K562 (cell line): ENCODE measurements at regions not wholly inside any gene's neighbourhood (a gene's known extent, or its start where the extent isn't known, plus 50 kb on each side); places are given as distances from the start of the nearest gene placed in this dataset.

Source experiments
- ATAC-seq: fragments of 200-7000 bp; cut with Tn5 transposase; 3 replicates; pipeline ENCODE4 v1.9.1; 2020; ENCODE audit warnings: moderate library complexity
- BruUV-seq: library from RNA; stranded (reverse); fragments of 400-500 nt; replicated peaks from 2 replicates; lab custom pipeline; 2021; lab: Mats Ljungman, UMichigan
- CTCF ChIA-PET: fragments of 300-600 bp; formaldehyde crosslinking; extraction: SDS; loops from one replicate; lab custom pipeline; 2021; ENCODE audit warnings: low intra/inter-chr PET ratio; lab: Yijun Ruan, JAX
- POLR2A ChIA-PET: fragments of 300-600, 350-650 bp; sonication (Branson Sonifier 250); formaldehyde crosslinking; extraction: SDS; loops from one replicate; lab custom pipeline; 2021; ENCODE audit warnings: antibody characterized with exemption, inconsistent platforms; lab: Yijun Ruan, JAX
- DNase-seq, 4 experiments: peaks; one replicate each; pipeline versions ENCODE4 v3.0.0 to v3.0.0-alpha.2; 2011 to 2018; ENCODE audit warnings: low spot score in 3 of 4, mixed read lengths in 3 of 4; ENCODE audit errors: extremely low read depth in 1 of 4
- FAIRE-seq: peaks from 2 replicates; lab custom pipeline; 2011; peaks lifted over from hg19 to GRCh38; lab: Jason Lieb, UNC
- H2AFZ ChIP-seq: 2 replicates; pipeline ENCODE4 v1.6.0; 2011; ENCODE audit warnings: low read depth, low read length, control low read depth, inconsistent platforms
- H3K27ac ChIP-seq: fragments of 200-600 bp; 3 replicates; pipeline ENCODE4 v1.8.0; 2011; ENCODE audit warnings: low read depth, mild to moderate bottlenecking, control low read depth, inconsistent platforms, low read length, moderate library complexity, mixed read lengths; ENCODE audit errors: extremely low read depth
- H3K27me3 ChIP-seq, 2 experiments: fragments of 300-600 bp in 1 of 2; 2 replicates in 1 of 2; 3 replicates in 1 of 2; pipeline versions ENCODE4 v1.6.0 to v1.8.0; 2011; ENCODE audit warnings: inconsistent platforms in 2 of 2, low read length in 2 of 2, mild to moderate bottlenecking in 1 of 2, mixed read lengths in 1 of 2, moderate library complexity in 1 of 2; ENCODE audit not compliant: control insufficient read depth in 2 of 2, insufficient read depth in 2 of 2
- H3K36me3 ChIP-seq: fragments of 300-600 bp; 3 replicates; pipeline ENCODE4 v1.8.0; 2011; ENCODE audit warnings: mild to moderate bottlenecking, low read length, inconsistent platforms; ENCODE audit not compliant: control insufficient read depth, insufficient read depth
- H3K4me1 ChIP-seq, 2 experiments: fragments of 200-600 bp in 1 of 2; replicated peaks in 1 of 2; 2 replicates in 1 of 2; 3 replicates in 1 of 2; pipeline versions ENCODE4 v1.5.1 to v1.8.0; 2011; ENCODE audit warnings: inconsistent platforms in 2 of 2, low read length in 2 of 2, mild to moderate bottlenecking in 1 of 2, mixed read lengths in 1 of 2, moderate library complexity in 1 of 2; ENCODE audit not compliant: control insufficient read depth in 2 of 2, insufficient read depth in 2 of 2
- H3K4me2 ChIP-seq: 2 replicates; pipeline ENCODE4 v1.6.1; 2011; ENCODE audit warnings: low read length, control low read depth, inconsistent platforms, mixed read lengths; ENCODE audit not compliant: insufficient read depth
- H3K4me3 ChIP-seq: fragments of 200-600 bp; sonication (generic), shearing (Covaris generic); 2 replicates; pipeline ENCODE4 v1.5.1; 2016; ENCODE audit warnings: control low read depth, inconsistent platforms
- H3K79me2 ChIP-seq: fragments of 200-600 bp; 3 replicates; pipeline ENCODE4 v1.8.0; 2011; ENCODE audit warnings: low read length, inconsistent platforms; ENCODE audit not compliant: control insufficient read depth, insufficient read depth
- H3K9ac ChIP-seq, 2 experiments: 2 replicates each; pipeline versions ENCODE4 v1.6.0 to v1.6.1; 2011; ENCODE audit warnings: low read depth in 2 of 2, low read length in 2 of 2, control low read depth in 1 of 2, inconsistent platforms in 1 of 2, mild to moderate bottlenecking in 1 of 2, mixed read lengths in 1 of 2; ENCODE audit not compliant: insufficient read depth in 1 of 2
- H3K9me1 ChIP-seq: one replicate; pipeline ENCODE4 v1.6.0; 2011; ENCODE audit warnings: inconsistent platforms, mild to moderate bottlenecking, low read length, moderate library complexity; ENCODE audit not compliant: control insufficient read depth, insufficient read depth
- H3K9me3 ChIP-seq: replicated peaks from 2 replicates; pipeline ENCODE4 v1.5.1; 2011; ENCODE audit warnings: low read depth, low read length, inconsistent platforms; ENCODE audit not compliant: control insufficient read depth, insufficient read depth
- H4K20me1 ChIP-seq: replicated peaks from 2 replicates; pipeline ENCODE4 v1.6.1; 2011; ENCODE audit warnings: low read length, inconsistent platforms, mixed read lengths; ENCODE audit not compliant: control insufficient read depth, insufficient read depth
- CEBPG ChIP-seq, 3 experiments: fragments of 200-800 bp in 1 of 3; sonication (Bioruptor generic) in 1 of 3; sonication (generic) in 1 of 3; formaldehyde crosslinking in 1 of 3; IDR thresholded peaks in 2 of 3; conservative IDR thresholded peaks in 1 of 3; 2 replicates each; pipeline versions ENCODE4 v1.6.1 to v1.8.0; 2016 to 2022; ENCODE audit warnings: missing compliant biosample characterization in 2 of 3, missing genetic modification characterization in 2 of 3, mild to moderate bottlenecking in 1 of 3, missing genetic modification reagents in 1 of 3
- EP400 ChIP-seq: fragments of 450-650 bp; IDR thresholded peaks from 2 replicates; pipeline ENCODE4 v1.6.1; 2017; ENCODE audit warnings: antibody characterized with exemption, mild to moderate bottlenecking, moderate library complexity
- KHSRP ChIP-seq: fragments of 450-650 bp; IDR thresholded peaks from 2 replicates; pipeline ENCODE4 v1.6.1; 2017
- MCM5 ChIP-seq: fragments of 450-650 bp; IDR thresholded peaks from 2 replicates; pipeline ENCODE4 v1.6.1; 2016; ENCODE audit warnings: low read depth
- MIER1 ChIP-seq: fragments of 450-650 bp; IDR thresholded peaks from 2 replicates; pipeline ENCODE4 v1.6.1; 2016; ENCODE audit warnings: antibody characterized with exemption, mild to moderate bottlenecking, low read depth
- REST ChIP-seq, 2 experiments: fragments of 450-650 bp; formaldehyde crosslinking in 1 of 2; IDR thresholded peaks; 2 replicates each; pipeline versions ENCODE4 v1.4.0 to v1.6.1; 2014 to 2020; ENCODE audit warnings: mild to moderate bottlenecking in 2 of 2, borderline replicate concordance in 1 of 2, low read depth in 1 of 2
- ZBTB7A ChIP-seq: IDR thresholded peaks from 2 replicates; pipeline ENCODE4 v1.6.1; 2011; ENCODE audit warnings: low read depth, mild to moderate bottlenecking, low read length, moderate library complexity, borderline replicate concordance; ENCODE audit not compliant: control insufficient read depth
- ZNF395 ChIP-seq: fragments of 200-800 bp; sonication (Bioruptor generic); IDR thresholded peaks from 2 replicates; pipeline ENCODE4 v1.6.1; 2017; ENCODE audit warnings: missing genetic modification characterization, missing compliant biosample characterization
- WGBS: fragments of 100-300 bp; shearing (Covaris generic); methylation state at CpG from one replicate; pipeline ENCODE4 v1.1.6; 2016; ENCODE audit warnings: low coverage, mixed read lengths; ENCODE audit not compliant: insufficient coverage; ENCODE audit errors: missing lambda C conversion rate; 5-methylcytosine and 5-hydroxymethylcytosine counted together
- in situ Hi-C: fragments of 300-500 bp; cut with MboI; formaldehyde crosslinking; loops from 4 replicates; pipeline ENCODE4 v1.15.0; 2018; ENCODE audit warnings: inconsistent platforms, mixed read lengths
- intact Hi-C: fragments of 100-400 bp; cut with micrococcal nuclease; formaldehyde crosslinking; loops from 2 replicates; pipeline ENCODE4 v1.14.2; 2022
- TF ChIP-seq, protein P1 (sequence below): sonication (generic); formaldehyde crosslinking; IDR thresholded peaks from 2 replicates; pipeline ENCODE4 v1.8.0; 2022; ENCODE audit warnings: mild to moderate bottlenecking, missing genetic modification reagents

DNA sequence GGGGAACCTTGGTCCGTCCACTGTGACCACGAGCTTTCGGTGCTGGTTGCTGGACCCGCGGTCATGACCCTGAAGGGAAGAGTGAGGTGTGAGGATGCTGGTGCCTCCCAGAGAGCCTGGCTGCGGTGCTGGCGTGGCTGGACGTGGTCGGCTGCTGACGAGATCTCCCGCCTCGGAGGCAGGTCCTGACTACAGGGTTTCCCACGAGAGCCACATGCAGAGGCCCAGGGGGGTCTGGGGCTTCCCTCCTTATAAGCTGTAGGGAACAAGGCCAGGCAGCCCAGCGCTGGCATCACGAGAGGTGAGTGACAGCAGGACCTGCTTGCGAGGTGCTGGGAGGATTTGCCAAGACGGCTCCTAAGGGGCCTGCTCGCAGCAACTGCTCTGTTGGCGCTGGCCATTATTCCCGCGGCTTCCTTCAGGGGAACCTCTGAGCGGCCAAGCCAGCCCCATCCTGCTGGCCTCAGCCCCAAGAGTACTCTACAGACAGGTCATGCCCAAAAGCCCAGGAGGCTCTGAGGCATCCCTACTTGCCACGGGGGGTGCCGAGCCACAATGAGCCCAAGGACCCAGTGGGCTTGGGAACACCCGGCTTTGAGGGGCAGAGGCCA lies 134.8 kb downstream of the FOXL1 start (continued):
- TF ChIP-seq ZNF395 (no peak), ZBTB7A (no peak), CEBPG (CRISPR knock-in tag; IDR thresholded peaks at IDR 0.05) (no peak), CEBPG (tag; conservative IDR thresholded peaks at IDR 0.05 in 1 of 2, IDR thresholded peaks at IDR 0.05 in 1 of 2) (no peak), EP400 (no peak), KHSRP (no peak)

DNA sequence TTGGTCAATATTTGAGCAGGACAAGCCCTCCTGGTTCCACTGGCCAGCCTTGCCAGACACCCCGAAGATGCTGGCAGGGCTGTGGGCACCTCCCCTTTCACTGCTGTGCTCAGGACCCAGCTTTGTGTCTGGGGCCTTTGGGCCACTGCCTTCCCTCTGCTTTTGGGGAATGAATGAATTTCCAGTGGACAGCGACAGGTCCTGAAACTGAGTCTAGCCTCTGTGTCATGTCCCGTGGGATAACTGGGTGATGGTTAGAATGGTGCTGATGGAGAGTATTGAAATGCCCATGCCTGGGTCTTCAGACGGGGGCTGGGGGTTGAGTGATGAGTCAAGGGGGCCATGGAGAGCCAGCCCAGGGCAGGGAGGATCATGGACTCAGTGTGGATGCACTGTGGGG lies 135.8 kb downstream of the FOXL1 start:
- intact Hi-C loops: no loop called here
- no TSS peak for BruUV-seq
- H2AFZ ChIP-seq: no peak overlapping the region
- H3K9ac ChIP-seq: no peak overlapping the region
- H3K27me3 ChIP-seq: peaks cover 14 to 70% of the 10 kb centered on the region in 2 experiments; a peak in 4 of 5 replicates
- H4K20me1 ChIP-seq: no peaks in the 10 kb centered on the region; the same call in 1 of the 2 replicates
- in situ Hi-C loops: no loop called here
- H3K9me3 ChIP-seq: no peaks in the 10 kb centered on the region
- H3K4me1 ChIP-seq: peaks cover 0 to 5% of the 10 kb centered on the region in 2 experiments; a peak in 2 of 5 replicates
- no peak overlapping the region for H3K4me3 ChIP-seq
- H3K79me2 ChIP-seq: no peaks in the 10 kb centered on the region
- ATAC-seq (no peak), FAIRE-seq (no peak), DNase-seq (no peak)
- H3K36me3 ChIP-seq: no peaks in the 10 kb centered on the region
- H3K27ac ChIP-seq: no peak overlapping the region
- CTCF ChIA-PET: no interaction called here
- H3K9me1 ChIP-seq: no peaks in the 10 kb centered on the region
- no peak overlapping the region for H3K4me2 ChIP-seq
- POLR2A ChIA-PET: interaction anchor here (0.7 kb wide), 1 partner anchor 141 kb away, joined by 3 read pairs; no protein-coding TSS in a partner anchor
- WGBS: 4% methylated on average over 4 of the region's 4 CpGs
- TF ChIP-seq MCM5 (no peak), MIER1 (0 out of 2 replicates have a peak, but pooled peaks have one; percentile 53), REST (IDR thresholded peaks at IDR 0.05; ENCODE audit: borderline replicate concordance) (peak; percentile 81), REST (CRISPR knock-in tag; IDR thresholded peaks at IDR 0.05; ENCODE audit: low read depth) (no peak)
- TF ChIP-seq, protein P1, sequence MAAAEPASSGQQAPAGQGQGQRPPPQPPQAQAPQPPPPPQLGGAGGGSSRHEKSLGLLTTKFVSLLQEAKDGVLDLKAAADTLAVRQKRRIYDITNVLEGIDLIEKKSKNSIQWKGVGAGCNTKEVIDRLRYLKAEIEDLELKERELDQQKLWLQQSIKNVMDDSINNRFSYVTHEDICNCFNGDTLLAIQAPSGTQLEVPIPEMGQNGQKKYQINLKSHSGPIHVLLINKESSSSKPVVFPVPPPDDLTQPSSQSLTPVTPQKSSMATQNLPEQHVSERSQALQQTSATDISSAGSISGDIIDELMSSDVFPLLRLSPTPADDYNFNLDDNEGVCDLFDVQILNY: no peak
